Activated CD8-positive, alpha-beta T cell treated with anti-CD3 and anti-CD28 coated beads for 36 hours (primary cell): ENCODE measurements at regions not wholly inside any gene's neighbourhood (a gene's known extent, or its start where the extent isn't known, plus 50 kb on each side); places are given as distances from the start of the nearest gene placed in this dataset.

Source experiments
- ATAC-seq: fragments of 200-7000 bp; cut with Tn5 transposase; one replicate; pipeline ENCODE4 v1.10.0; 2021; ENCODE audit warnings: mild to moderate bottlenecking, moderate library complexity
- CTCF ChIA-PET: fragments of 350-600 bp; sonication (Branson Sonifier 250); formaldehyde crosslinking; loops from one replicate; lab custom pipeline; 2021; ENCODE audit warnings: antibody characterized with exemption; lab: Charles Lee
- POLR2A ChIA-PET: fragments of 350-600 bp; sonication (Branson Sonifier 250); formaldehyde crosslinking; loops from one replicate; lab custom pipeline; 2021; ENCODE audit warnings: antibody characterized with exemption; lab: Charles Lee
- DNase-seq: peaks from one replicate; pipeline ENCODE4 v3.0.0-alpha.2; 2020
- H3K27ac Mint-ChIP-seq: one replicate; pipeline ENCODE4 v1.8.0; 2021; ENCODE audit warnings: mild to moderate bottlenecking, mixed read lengths
- H3K27me3 Mint-ChIP-seq: one replicate; pipeline ENCODE4 v1.8.0; 2021; ENCODE audit warnings: mixed read lengths
- H3K36me3 Mint-ChIP-seq: one replicate; pipeline ENCODE4 v1.8.0; 2021; ENCODE audit warnings: low read depth, mixed read lengths
- H3K4me1 Mint-ChIP-seq: one replicate; pipeline ENCODE4 v1.8.0; 2021; ENCODE audit warnings: low read depth, mixed read lengths
- H3K4me3 Mint-ChIP-seq: one replicate; pipeline ENCODE4 v1.8.0; 2021; ENCODE audit warnings: mild to moderate bottlenecking, moderate library complexity, mixed read lengths
- H3K9me3 Mint-ChIP-seq: one replicate; pipeline ENCODE4 v1.8.0; 2021; ENCODE audit warnings: mixed read lengths
- intact Hi-C: fragments of 100-400 bp; cut with micrococcal nuclease; formaldehyde crosslinking; loops from one replicate; pipeline ENCODE4 v1.10.0; 2022
- TF ChIP-seq, protein P1 (sequence below): fragments of 200-600 bp; IDR thresholded peaks from one replicate; pipeline ENCODE4 v1.8.0; 2022; ENCODE audit warnings: antibody characterized with exemption, mild to moderate bottlenecking

DNA sequence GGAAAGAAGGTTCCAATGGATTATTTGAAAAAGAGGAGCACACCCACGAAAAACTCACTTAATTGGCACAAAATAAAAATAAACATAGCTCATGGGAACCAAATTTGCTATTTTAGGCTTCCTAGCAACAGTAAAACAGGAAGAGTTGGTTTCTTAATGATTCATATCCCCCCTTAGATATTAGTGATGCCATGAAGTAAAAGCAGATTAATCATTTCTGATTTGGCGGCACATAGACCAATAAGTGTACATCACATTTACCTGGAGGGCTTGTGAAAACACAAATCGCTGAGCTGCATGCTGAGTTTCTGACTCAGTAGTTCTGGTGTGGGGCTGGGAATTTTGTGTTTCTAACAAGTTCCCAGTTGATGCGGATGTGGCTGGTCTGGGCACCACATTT lies 260.4 kb downstream of the SLC4A3 start:
- Mint-ChIP-seq H3K27me3 (peaks cover 8% of the 10 kb centered on the region), H3K36me3 (no peaks in the 10 kb centered on the region), H3K9me3 (no peaks in the 10 kb centered on the region), H3K27ac (no peak overlapping the region), H3K4me3 (no peak overlapping the region), H3K4me1 (no peaks in the 10 kb centered on the region)
- DNase-seq = no peak
- ChIA-PET CTCF (no interaction called here), POLR2A (no interaction called here)
- TF ChIP-seq, protein P1, sequence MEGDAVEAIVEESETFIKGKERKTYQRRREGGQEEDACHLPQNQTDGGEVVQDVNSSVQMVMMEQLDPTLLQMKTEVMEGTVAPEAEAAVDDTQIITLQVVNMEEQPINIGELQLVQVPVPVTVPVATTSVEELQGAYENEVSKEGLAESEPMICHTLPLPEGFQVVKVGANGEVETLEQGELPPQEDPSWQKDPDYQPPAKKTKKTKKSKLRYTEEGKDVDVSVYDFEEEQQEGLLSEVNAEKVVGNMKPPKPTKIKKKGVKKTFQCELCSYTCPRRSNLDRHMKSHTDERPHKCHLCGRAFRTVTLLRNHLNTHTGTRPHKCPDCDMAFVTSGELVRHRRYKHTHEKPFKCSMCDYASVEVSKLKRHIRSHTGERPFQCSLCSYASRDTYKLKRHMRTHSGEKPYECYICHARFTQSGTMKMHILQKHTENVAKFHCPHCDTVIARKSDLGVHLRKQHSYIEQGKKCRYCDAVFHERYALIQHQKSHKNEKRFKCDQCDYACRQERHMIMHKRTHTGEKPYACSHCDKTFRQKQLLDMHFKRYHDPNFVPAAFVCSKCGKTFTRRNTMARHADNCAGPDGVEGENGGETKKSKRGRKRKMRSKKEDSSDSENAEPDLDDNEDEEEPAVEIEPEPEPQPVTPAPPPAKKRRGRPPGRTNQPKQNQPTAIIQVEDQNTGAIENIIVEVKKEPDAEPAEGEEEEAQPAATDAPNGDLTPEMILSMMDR = no peak
- intact Hi-C loops = no loop called here
- no peak for ATAC-seq

DNA sequence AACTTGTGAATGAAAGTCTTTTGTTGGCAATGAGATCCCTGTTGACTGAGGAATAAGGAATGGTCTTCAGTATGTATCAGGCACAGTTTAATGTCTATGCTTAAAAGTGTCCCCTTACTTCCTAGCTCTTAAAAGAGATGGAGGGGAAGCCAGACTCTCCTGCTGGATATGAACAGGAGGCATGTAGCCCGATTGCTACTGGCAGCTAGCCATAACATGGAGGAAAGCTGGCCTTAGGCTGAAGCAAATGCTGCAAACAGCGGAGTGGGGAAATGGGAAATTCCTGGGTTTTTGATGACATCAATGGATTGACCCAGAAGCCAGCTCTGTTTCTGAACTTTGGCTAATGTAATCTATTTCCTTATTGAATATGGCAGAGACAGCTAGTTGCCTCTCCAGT lies 266.1 kb downstream of the SLC4A3 start:
- no peaks in the 10 kb centered on the region for H3K9me3 Mint-ChIP-seq
- peaks cover 6% of the 10 kb centered on the region for H3K27me3 Mint-ChIP-seq
- ATAC-seq (no peak), DNase-seq (no peak)
- POLR2A ChIA-PET = no interaction called here
- intact Hi-C loops = no loop called here
- H3K4me3 Mint-ChIP-seq = no peak overlapping the region
- H3K27ac Mint-ChIP-seq = no peak overlapping the region
- CTCF ChIA-PET = no interaction called here
- TF ChIP-seq, protein P1 = no peak
- H3K4me1 Mint-ChIP-seq = no peaks in the 10 kb centered on the region
- H3K36me3 Mint-ChIP-seq = no peaks in the 10 kb centered on the region

DNA sequence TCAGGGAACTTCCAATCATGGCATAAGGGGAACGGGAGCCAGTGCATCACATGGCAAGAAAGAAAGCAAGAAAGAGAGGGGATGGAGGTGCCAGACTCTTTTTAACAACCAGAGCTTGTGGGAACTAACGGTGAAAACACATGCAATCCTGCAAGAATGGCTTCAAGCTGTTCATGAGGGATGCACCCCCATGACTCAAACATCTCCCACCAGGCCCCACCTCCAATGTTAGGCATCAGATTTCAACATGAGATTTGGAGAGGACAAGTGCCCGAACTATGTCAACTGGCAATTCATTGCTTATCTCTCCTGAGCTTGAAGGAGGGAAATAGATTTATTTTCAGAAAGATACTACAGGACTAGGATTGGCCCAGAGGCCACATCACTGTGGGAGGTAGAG lies 270.0 kb downstream of the SLC4A3 start:
- no peak overlapping the region for H3K27ac Mint-ChIP-seq
- no peaks in the 10 kb centered on the region for H3K9me3 Mint-ChIP-seq
- H3K4me3 Mint-ChIP-seq = no peak overlapping the region
- intact Hi-C loops = no loop called here
- TF ChIP-seq, protein P1 = no peak
- peaks cover 6% of the 10 kb centered on the region for H3K27me3 Mint-ChIP-seq
- no peak for DNase-seq
- no peaks in the 10 kb centered on the region for H3K36me3 Mint-ChIP-seq
- POLR2A ChIA-PET = no interaction called here
- CTCF ChIA-PET = no interaction called here
- H3K4me1 Mint-ChIP-seq = no peaks in the 10 kb centered on the region
- no peak for ATAC-seq

DNA sequence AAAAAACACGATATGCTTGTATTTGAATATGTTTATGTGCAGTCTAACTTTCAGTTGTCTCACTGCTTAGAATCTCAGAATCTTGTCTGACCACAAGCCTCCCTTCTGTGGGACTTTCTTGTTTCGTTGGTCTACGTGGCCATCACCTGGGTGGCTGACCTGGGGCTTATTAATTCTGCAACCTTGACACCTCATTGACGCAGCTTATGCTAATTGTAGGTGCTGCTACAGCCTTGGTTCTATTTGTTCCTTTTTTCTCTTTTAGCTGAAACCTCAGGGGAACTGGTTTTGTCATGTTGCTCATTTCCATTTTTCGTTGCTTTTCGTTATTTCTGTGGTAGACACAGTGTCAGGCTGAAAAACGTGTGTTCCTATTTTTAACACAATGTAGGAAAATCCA lies 273.7 kb downstream of the SLC4A3 start:
- ChIA-PET CTCF (no interaction called here), POLR2A (no interaction called here)
- DNase-seq (no peak), ATAC-seq (no peak)
- Mint-ChIP-seq H3K27ac (no peak overlapping the region), H3K27me3 (peaks cover 2% of the 10 kb centered on the region), H3K9me3 (no peaks in the 10 kb centered on the region), H3K36me3 (no peaks in the 10 kb centered on the region), H3K4me1 (no peaks in the 10 kb centered on the region), H3K4me3 (no peak overlapping the region)
- intact Hi-C loops = no loop called here
- TF ChIP-seq, protein P1 = no peak

DNA sequence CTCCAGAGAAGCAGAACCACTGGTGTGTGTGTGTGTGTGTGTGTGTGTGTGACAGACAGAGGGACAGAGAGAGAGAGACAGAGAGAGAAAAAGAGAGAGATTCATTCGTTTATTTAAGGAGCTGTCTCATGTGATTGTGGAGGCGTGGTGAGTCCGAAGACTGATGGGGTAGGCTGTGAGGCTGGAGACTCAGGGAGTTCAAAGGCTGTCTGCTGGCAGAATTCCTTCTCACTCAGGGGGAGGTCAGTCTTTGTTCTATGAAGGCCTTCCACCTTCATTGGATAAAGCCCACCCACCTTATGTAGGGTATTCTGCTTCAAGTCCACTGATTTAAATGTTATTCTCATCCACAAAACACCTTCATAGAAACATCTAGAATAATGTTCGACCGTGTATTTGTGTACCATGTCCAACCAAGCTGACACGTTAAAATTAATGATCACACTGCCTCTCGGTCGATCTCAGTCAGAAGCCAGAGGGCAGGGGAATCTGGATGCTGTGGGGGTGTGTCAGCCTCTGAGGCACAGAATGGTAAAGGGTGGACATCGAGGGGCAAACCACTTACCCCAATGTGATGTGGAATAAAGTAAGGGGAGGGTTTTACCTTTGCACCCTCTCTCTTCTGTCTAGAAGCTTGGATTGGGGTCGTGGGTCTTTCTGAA lies 275.6 kb downstream of the SLC4A3 start:
- Mint-ChIP-seq H3K36me3 (no peaks in the 10 kb centered on the region), H3K27ac (no peak overlapping the region), H3K9me3 (no peaks in the 10 kb centered on the region), H3K4me3 (no peak overlapping the region), H3K27me3 (no peaks in the 10 kb centered on the region), H3K4me1 (no peaks in the 10 kb centered on the region)
- intact Hi-C loops = no loop called here
- ChIA-PET POLR2A (no interaction called here), CTCF (no interaction called here)
- DNase-seq (no peak), ATAC-seq (no peak)
- TF ChIP-seq, protein P1 = no peak
